Cardiac fibroblast (primary cell): ENCODE measurements at regions not wholly inside any gene's neighbourhood (a gene's known extent, or its start where the extent isn't known, plus 50 kb on each side); places are given as distances from the start of the nearest gene placed in this dataset.

ENCODE experiments used
- DNase-seq, 2 donors: peaks; one replicate each; pipeline versions ENCODE4 v3.0.0 to v3.0.0-alpha.2; 2010; ENCODE audit warnings: low read depth in 2 of 2
- H3K4me3 ChIP-seq, 2 donors: replicated peaks in 1 of 2; 1 replicate in 1 of 2; 2 replicates in 1 of 2; pipeline ENCODE4 v1.5.1; 2011; ENCODE audit warnings: low read depth in 2 of 2, low read length in 2 of 2, mild to moderate bottlenecking in 2 of 2, moderate library complexity in 1 of 2
- CTCF ChIP-seq: IDR thresholded peaks from one replicate; pipeline ENCODE4 v1.5.1; 2011; ENCODE audit warnings: low read depth, mild to moderate bottlenecking, low read length, inconsistent platforms

DNA sequence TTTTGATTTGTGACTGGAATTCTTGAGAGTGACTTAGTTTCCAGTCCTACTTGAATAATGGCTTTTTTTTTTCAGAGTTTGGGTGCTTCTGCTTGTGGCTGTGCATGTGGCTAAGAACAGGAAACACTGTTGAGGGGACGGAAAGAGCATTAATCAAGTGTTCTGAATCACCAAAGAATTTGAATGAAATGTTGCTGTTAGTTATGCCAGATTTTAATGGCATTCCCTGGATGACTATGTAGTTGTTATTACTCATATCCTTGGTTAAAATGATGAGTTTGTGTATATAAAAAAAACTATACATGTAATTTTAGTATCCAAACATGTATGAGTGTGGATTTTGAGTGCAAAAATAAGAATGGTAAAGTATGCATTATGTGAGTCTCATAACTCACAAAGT is 347.9 kb downstream of the BCAT1 start:
- no peak for TF ChIP-seq CTCF
- DNase-seq: peak; percentile 63 to 92
- no peak overlapping the region for H3K4me3 ChIP-seq

DNA sequence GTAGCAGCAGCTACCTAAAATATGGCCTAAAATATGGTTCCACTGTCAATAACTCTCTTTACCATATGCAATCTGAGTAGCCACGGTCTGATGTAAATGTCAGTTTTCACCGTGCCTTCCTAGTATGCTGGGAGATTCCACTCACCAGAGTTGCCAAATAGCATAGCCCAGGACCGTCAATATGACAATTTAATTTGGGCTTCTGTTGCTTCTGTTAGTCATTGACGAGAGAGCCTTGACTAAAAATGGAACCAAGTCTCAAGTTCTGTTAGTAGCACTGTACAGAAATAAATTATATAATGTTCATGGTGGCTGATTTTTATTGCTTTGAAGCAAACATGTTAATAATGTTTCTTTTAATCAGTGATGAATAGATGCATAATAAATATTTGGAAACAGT is 348.4 kb downstream of the BCAT1 start:
- H3K4me3 ChIP-seq: no peak overlapping the region
- TF ChIP-seq CTCF: no peak
- peak in 1 of 2 donors; percentile 52 for DNase-seq

- no peak for DNase-seq
- no peak for TF ChIP-seq CTCF
- H3K4me3 ChIP-seq: no peak overlapping the region
These were observed 349.2 kb downstream of the BCAT1 start for GRCh38 chr12:24599736-24600135.

DNA sequence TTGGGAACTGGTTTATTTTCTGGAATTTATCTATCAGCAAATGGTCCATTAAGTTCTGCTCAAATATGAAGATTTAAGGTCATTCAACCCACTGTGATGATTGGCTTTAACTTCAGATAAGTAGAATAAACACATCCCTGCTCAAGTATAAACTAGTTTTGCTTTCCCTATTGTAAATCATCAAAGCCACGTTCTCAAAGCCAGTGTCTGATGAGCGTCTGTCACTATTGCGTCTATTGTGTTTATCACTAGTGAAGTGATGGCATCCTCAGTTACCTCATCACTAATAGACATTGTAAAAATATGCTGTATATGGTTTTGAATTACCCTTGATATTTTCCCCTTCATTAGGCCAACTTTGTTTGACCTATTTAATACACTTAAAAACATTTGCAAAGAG is 351.3 kb downstream of the BCAT1 start:
- no peak overlapping the region for H3K4me3 ChIP-seq
- no peak for TF ChIP-seq CTCF
- no peak for DNase-seq

- DNase-seq: peak; percentile 67 to 73
- H3K4me3 ChIP-seq: no peak overlapping the region
- TF ChIP-seq CTCF: peak; percentile 65
These were observed 352.0 kb downstream of the BCAT1 start for GRCh38 chr12:24596768-24597388.

- DNase-seq: peak; percentile 14 to 25
- no peak overlapping the region for H3K4me3 ChIP-seq
- peak; percentile 39 for TF ChIP-seq CTCF
These were observed 353.2 kb downstream of the BCAT1 start for GRCh38 chr12:24595652-24596235.
